NCI-H345 treated with DMSO at 0.1 percent for 48 hours (cell line): ENCODE measurements at regions not wholly inside any gene's neighbourhood (a gene's known extent, or its start where the extent isn't known, plus 50 kb on each side); places are given as distances from the start of the nearest gene placed in this dataset.

ENCODE experiments used
- DNase-seq: peaks from one replicate; lab custom pipeline; 2025; ENCODE audit not compliant: unreplicated experiment; lab: John Stamatoyannopoulos, UW

- no peak for DNase-seq
Measured at GRCh38 chr9:690517-691111, 150.9 kb upstream of the DMRT1 start.

GRCh38 chr9:691825-692400 is 149.6 kb upstream of the DMRT1 start:
- DNase-seq: no peak

GRCh38 chr9:692636-693129 is 148.8 kb upstream of the DMRT1 start:
- no peak for DNase-seq

- no peak for DNase-seq
Measured at GRCh38 chr9:693201-694091, 148.1 kb upstream of the DMRT1 start.

GRCh38 chr9:694092-694402 is 147.4 kb upstream of the DMRT1 start:
- DNase-seq: no peak

- no peak for DNase-seq
Measured at GRCh38 chr9:694403-695154, 146.9 kb upstream of the DMRT1 start.

GRCh38 chr9:695252-695651 is 146.2 kb upstream of the DMRT1 start:
- DNase-seq: no peak

GRCh38 chr9:696332-697323 is 144.9 kb upstream of the DMRT1 start:
- DNase-seq: no peak

GRCh38 chr9:698276-698675 is 143.2 kb upstream of the DMRT1 start:
- no peak for DNase-seq

GRCh38 chr9:698954-699353 is 142.5 kb upstream of the DMRT1 start:
- DNase-seq: no peak

GRCh38 chr9:699396-699795 is 142.1 kb upstream of the DMRT1 start:
- no peak for DNase-seq

- no peak for DNase-seq
Measured at GRCh38 chr9:700365-701282, 140.9 kb upstream of the DMRT1 start.

GRCh38 chr9:703392-703791 is 138.1 kb upstream of the DMRT1 start:
- no peak for DNase-seq

- no peak for DNase-seq
Measured at GRCh38 chr9:706073-706472, 135.4 kb upstream of the DMRT1 start.

GRCh38 chr9:706606-707459 is 134.7 kb upstream of the DMRT1 start:
- DNase-seq: no peak

- DNase-seq: no peak
Measured at GRCh38 chr9:708182-708550, 133.3 kb upstream of the DMRT1 start.

GRCh38 chr9:708551-709432 is 132.7 kb upstream of the DMRT1 start:
- no peak for DNase-seq
